IPS-11a (cell line): ENCODE measurements at regions not wholly inside any gene's neighbourhood (a gene's known extent, or its start where the extent isn't known, plus 50 kb on each side); places are given as distances from the start of the nearest gene placed in this dataset.

Source experiments
- H3K4me3 ChIP-seq: one replicate; pipeline ENCODE4 v1.5.1; 2013; ENCODE audit warnings: low read depth, low read length, control low read depth

- no peak overlapping the region for H3K4me3 ChIP-seq
Observed at GRCh38 chr16:85476389-85476788, 136.7 kb upstream of the GSE1 start.

DNA sequence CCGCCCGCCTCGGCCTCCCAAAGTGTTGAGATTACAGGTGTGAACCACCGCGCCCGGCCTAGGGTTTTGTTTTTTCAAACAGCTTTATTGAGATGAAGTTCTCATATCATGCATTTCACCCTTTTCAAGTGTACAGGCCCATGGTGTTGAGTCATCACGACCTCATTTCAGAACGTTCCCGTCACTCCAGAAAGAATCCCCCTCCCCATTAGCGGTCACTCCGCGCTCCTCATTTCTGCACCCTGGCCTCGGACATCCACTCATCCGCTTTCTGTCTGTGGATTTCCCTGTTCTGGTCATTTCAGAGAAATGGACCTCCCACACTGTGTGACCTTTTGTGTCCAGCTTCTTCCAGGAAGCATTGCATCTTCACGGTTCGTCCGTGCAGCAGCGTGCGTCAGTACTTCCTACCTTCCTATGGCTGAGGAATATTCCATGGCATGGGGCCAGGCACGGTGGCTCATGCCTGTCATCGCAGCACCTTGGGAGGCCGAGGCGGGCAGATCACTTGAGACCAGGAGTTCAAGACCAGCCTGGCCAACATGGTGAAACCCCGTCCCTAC, 135.2 kb upstream of the GSE1 start:
- H3K4me3 ChIP-seq: no peak overlapping the region

DNA sequence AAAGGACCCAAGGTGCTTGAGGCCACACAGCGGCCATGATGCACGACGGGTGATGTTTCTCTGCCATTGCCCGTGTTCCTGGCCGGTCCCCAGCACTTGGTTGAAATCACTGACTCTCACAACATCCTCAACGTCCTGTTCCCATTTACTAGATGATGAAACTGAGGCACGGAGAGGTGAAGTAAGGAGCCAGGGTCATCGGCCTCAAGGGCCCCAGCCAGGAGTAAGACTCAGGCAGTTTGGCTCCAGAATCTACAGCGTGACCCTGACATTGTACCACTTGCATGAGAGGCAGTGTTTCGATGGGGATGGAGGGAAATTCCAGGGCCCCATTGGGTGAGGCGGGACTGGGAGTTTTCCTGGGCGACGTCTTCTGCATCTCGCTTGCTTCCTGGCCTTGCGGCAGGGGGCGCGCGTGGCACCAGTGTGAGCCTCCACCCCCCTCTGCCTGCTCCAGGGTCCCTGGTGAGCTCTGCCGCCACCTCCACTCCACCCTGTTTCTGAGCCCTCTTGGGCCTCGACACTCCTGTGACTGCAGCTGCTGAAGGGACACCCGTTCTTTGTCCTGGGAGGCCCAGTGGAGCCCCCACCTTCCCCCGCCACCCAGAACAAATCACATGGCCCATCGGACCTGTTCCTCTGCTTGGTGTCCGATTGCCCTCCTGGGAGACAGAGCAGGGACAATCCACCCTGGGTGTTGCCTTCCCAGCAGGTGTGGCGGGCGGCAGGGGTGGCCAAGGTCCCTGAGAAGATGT, 133.0 kb upstream of the GSE1 start:
- H3K4me3 ChIP-seq: no peak overlapping the region

DNA sequence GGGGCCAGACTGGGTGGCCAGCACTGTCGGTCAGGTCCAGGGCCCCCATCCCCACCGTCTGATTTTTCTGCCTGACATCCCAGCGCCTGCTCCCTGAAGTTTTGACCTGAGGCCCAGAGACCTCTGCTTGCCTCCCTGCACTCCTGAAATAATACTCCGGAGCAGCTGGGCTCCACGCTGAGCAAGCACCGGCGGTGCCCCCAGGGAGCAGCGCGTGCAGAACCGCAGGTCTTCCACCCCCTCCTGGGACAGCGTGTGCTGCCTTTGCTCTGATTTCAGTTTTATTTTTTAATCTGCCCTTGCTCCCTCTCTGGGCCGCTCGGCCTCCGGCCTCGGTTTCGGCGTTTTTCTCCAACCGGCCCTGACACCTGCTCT, 132.4 kb upstream of the GSE1 start:
- no peak overlapping the region for H3K4me3 ChIP-seq

GRCh38 chr16:85481206-85481605, 131.9 kb upstream of the GSE1 start:
- H3K4me3 ChIP-seq: no peak overlapping the region

- H3K4me3 ChIP-seq: no peak overlapping the region
Observed at GRCh38 chr16:85481738-85482137, 131.4 kb upstream of the GSE1 start.

- no peak overlapping the region for H3K4me3 ChIP-seq
Observed at GRCh38 chr16:85483424-85483823, 129.7 kb upstream of the GSE1 start.

- H3K4me3 ChIP-seq: no peak overlapping the region
Observed at GRCh38 chr16:85484347-85485300, 128.5 kb upstream of the GSE1 start.

DNA sequence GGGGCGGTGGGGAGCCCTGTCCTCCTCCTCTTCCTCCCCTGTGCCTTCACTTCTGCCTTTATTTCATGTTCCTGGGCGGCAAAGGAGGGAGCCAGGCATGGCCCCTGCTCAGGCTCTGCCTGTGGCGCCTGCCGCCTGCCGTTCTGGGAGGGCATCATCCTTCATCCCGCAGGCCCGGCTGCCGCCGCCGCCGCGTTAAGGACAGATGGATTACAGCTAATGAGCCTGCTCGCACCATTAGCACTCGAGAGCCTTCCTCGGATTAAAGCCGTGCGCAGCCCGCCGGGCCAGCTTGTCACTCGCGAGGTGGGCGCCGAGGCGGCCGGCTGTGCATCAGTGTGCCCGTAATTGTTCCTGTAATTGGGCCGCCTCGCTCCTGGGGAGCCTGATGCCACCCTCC, 127.7 kb upstream of the GSE1 start:
- no peak overlapping the region for H3K4me3 ChIP-seq

DNA sequence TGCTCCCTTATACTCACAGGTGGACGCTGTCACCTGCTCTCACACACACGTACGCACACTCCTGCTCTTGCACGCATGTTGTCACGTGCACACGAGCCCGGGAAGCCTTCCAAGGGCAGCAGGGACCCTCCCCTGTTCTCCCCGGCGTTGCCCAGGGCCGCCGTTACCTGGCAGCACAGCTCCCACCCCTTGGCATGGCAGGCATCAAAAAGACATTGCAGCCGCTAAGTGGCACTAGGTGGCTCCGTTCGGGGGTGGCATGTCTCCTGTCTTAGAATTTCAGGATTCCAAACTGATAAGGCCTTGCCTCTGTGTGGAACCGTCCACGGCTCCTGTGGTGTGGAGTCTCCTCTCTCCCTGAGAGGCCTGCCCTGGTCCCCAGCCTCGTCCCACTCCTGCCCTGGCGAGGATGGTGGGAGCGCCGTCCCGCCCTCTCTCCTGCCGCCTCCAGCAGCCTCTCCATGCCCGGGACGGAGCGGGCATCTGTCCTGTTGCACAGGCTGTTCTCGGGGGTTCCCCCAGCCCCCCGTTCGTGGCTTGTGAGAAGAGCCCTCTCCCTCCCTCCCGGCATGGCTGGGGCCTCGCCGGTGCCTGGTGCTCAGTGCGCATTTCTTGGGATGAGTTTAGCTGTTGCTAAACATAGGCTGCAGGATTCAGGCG, 126.7 kb upstream of the GSE1 start:
- H3K4me3 ChIP-seq: no peak overlapping the region

DNA sequence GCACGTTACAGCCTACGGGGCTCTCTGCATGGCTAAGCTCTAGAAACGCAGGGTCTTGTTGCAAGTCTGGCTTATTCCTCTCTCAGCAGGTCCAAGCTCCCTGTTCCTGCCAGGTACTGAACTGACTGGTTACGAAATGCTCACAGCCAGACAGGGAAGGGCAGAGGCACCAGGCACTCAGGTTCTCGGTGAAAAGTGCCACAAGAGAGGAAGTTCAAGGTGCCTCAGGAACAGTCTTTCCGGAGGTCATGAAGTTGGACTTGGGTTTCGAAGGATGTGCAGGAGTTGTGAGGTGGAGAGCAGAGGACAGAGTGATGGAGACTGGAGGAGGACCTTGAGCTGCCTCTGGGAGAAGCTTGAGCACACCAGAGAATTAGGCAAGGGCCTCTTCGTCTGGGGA, 124.7 kb upstream of the GSE1 start:
- H3K4me3 ChIP-seq: no peak overlapping the region

DNA sequence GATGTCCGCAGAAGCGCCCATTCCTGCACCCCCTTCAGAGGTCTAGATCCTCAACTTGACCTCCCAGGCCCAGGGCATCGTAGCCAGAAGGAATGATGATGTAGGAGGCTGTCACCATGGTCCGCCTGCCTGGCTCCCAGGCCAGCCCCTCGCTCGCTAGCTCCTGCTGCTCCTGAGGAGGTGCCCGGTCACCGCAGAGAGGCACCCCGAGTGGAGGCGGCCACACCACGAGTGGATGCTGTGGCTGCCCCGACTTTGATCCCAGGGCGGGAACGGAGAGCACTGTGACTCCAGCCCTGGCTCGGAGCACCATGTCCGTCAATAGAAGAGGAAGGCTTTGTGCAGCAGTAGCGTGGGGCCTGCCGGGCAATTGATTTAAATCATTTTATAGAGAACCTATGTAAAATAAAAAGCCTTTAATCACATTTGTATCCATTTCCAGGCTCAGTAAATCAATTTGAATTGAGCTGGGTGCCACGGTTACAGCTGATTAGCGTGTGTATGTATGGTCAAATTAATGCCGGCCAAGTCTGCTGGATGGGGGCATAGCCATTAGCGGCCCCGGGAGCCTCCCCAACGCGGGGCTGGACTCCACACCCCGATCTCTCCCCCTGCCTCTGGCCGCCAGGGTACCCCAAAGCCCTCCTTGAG, 122.6 kb upstream of the GSE1 start:
- H3K4me3 ChIP-seq: no peak overlapping the region

GRCh38 chr16:85491058-85491771, 121.9 kb upstream of the GSE1 start:
- H3K4me3 ChIP-seq: no peak overlapping the region

- no peak overlapping the region for H3K4me3 ChIP-seq
Observed at GRCh38 chr16:85491798-85492294, 121.3 kb upstream of the GSE1 start.

DNA sequence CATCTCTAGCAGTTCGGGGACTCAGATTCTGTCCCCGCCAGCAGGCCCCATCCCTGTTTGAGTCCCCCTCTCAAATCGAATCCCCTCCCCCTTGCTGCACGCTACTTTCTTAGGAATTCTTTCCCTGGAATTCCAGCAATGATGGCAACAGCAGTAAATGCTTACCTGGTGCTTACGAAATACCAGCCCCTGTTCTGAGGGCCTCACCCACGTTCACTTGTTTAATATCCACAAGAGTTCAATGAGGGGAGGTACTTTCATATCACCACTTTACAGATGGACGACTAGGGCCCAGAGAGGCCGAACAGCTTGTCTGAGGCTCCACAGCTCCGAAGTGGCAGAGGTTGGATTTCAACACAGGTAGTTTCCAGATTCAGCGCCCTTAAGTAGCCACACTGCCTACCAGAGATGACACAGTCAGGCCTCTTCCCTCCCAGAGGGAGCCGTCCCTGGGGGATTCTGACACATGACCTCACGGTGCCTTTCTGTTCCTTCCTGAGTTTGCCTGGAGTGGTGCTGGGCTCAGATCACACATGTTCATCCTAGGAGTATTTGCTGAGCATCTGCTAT, 120.7 kb upstream of the GSE1 start:
- no peak overlapping the region for H3K4me3 ChIP-seq

- H3K4me3 ChIP-seq: no peak overlapping the region
Observed at GRCh38 chr16:85494315-85494714, 118.8 kb upstream of the GSE1 start.

DNA sequence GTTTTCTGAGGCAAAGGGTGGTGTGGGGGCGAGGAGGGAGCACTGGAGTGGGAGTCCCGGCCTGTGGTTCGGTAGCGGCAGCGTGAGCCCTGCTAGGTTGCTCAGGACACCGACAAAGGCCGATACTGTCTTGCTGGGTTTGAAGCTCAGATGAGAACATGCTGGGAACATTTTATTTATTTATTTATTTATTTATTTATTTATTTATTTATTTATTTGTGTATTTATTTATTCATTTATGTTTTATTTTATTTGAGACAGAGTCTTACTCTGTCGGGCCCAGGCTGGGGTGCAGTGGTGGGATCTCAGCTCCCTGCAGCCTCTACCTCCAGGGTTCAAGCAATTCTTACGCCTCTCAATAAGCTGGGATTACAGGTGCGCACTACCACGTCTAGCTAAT, 117.9 kb upstream of the GSE1 start:
- no peak overlapping the region for H3K4me3 ChIP-seq

GRCh38 chr16:85495823-85496538, 117.1 kb upstream of the GSE1 start:
- no peak overlapping the region for H3K4me3 ChIP-seq
